Non-pigmented ciliary epithelial cell (primary cell): ENCODE measurements at regions not wholly inside any gene's neighbourhood (a gene's known extent, or its start where the extent isn't known, plus 50 kb on each side); places are given as distances from the start of the nearest gene placed in this dataset.
A peak's percentile ranks its signal among the peaks of the same experiment; 100 is the strongest.
"Not testable (repeated sequence)": the region's sequence is repeated elsewhere in the genome, so short reads cannot be mapped to it uniquely, and the experiment has no call there.

ENCODE experiments used
- DNase-seq: peaks from one replicate; pipeline ENCODE4 v3.0.0-alpha.2; 2010; ENCODE audit warnings: low read depth

- DNase-seq = no peak
Measured at GRCh38 chr12:25384038-25384892, 133.5 kb upstream of the KRAS start.

- DNase-seq = no peak
Measured at GRCh38 chr12:25382311-25383106, 131.8 kb upstream of the KRAS start.

GRCh38 chr12:25377469-25378177 is 126.9 kb upstream of the KRAS start:
- DNase-seq = peak; percentile 53

- no peak for DNase-seq
Measured at GRCh38 chr12:25376985-25377384, 126.3 kb upstream of the KRAS start.

- DNase-seq = no peak
Measured at GRCh38 chr12:25376407-25376806, 125.7 kb upstream of the KRAS start.

GRCh38 chr12:25372969-25373817 is 122.5 kb upstream of the KRAS start:
- DNase-seq = no peak

- no peak for DNase-seq
Measured at GRCh38 chr12:25372002-25372401, 121.3 kb upstream of the KRAS start.

GRCh38 chr12:25368557-25368956 is 117.8 kb upstream of the KRAS start:
- DNase-seq = no peak

- DNase-seq = no peak
Measured at GRCh38 chr12:25366122-25366521, 115.4 kb upstream of the KRAS start.

GRCh38 chr12:25365340-25365730 is 114.6 kb upstream of the KRAS start:
- no peak for DNase-seq

GRCh38 chr12:25364529-25365339 is 114.0 kb upstream of the KRAS start:
- no peak for DNase-seq

GRCh38 chr12:25362646-25363045 is 111.9 kb upstream of the KRAS start:
- DNase-seq = no peak

- no peak for DNase-seq
Measured at GRCh38 chr12:25361511-25361910, 110.8 kb upstream of the KRAS start.

GRCh38 chr12:25357595-25357994 is 106.9 kb upstream of the KRAS start:
- no peak for DNase-seq

- DNase-seq = not testable (repeated sequence)
Measured at GRCh38 chr12:25352942-25353341, 102.2 kb upstream of the KRAS start.

- DNase-seq = peak; percentile 11
Measured at GRCh38 chr12:25352083-25352918, 101.6 kb upstream of the KRAS start.

GRCh38 chr12:25348593-25348895 is 97.8 kb upstream of the KRAS start:
- no peak for DNase-seq

GRCh38 chr12:25347716-25348592 is 97.2 kb upstream of the KRAS start:
- no peak for DNase-seq

GRCh38 chr12:25341877-25342276 is 91.1 kb upstream of the KRAS start:
- not testable (repeated sequence) for DNase-seq
